ENCODE measurements at regions not wholly inside any gene's neighbourhood (a gene's known extent, or its start where the extent isn't known, plus 50 kb on each side); places are given as distances from the start of the nearest gene placed in this dataset.

GRCh38 chr1:181150842-181151241 is 62.3 kb downstream of the IER5 start:
- Mint-ChIP-seq H3K4me3 (no peak overlapping the region), H3K9me3 (peaks cover 14% of the 10 kb centered on the region), H3K27me3 (ENCODE audit: insufficient read depth) (peaks cover 10% of the 10 kb centered on the region), H3K4me1 (peaks cover 37% of the 10 kb centered on the region), H3K36me3 (ENCODE audit: low read depth) (no peaks in the 10 kb centered on the region), H3K27ac (no peak overlapping the region)
- Histone ChIP-seq H3K27ac (ENCODE audit: low read depth, low read length) (no peak overlapping the region), H3K27me3 (ENCODE audit: control insufficient read depth, insufficient read depth, low read length, poor library complexity, severe bottlenecking) (no peaks in the 10 kb centered on the region), H3K9ac (ENCODE audit: extremely low read depth, low read length, poor library complexity, severe bottlenecking) (no peak overlapping the region), H3K9me3 (ENCODE audit: control insufficient read depth, low read length) (peaks cover 12% of the 10 kb centered on the region), H3K4me1 (ENCODE audit: control insufficient read depth, insufficient read depth, low read length) (peaks cover 13% of the 10 kb centered on the region), H3K4me3 (ENCODE audit: low read length) (no peak overlapping the region), H3K36me3 (ENCODE audit: control insufficient read depth, insufficient read depth, low read length) (no peaks in the 10 kb centered on the region)
- no peak for DNase-seq
- no peak for TF ChIP-seq CTCF (conservative IDR thresholded peaks at IDR 0.05)

GRCh38 chr1:181151378-181152326 is 63.2 kb downstream of the IER5 start:
- H3K36me3 ChIP-seq (ENCODE audit: control insufficient read depth, insufficient read depth, low read length), result no peaks in the 10 kb centered on the region
- H3K9me3 Mint-ChIP-seq, result peaks cover 13% of the 10 kb centered on the region
- DNase-seq, result no peak
- WGBS, 2 experiments (ENCODE audit: insufficient coverage in 1 of 2, insufficient read length in 1 of 2), result 68 to 83% methylated on average over 8 to 11 of the region's 11 CpGs
- H3K4me3 ChIP-seq (ENCODE audit: low read length), result no peak overlapping the region
- H3K27ac Mint-ChIP-seq, result peak overlapping the region; percentile 42
- H3K27me3 Mint-ChIP-seq (ENCODE audit: insufficient read depth), result peaks cover 9% of the 10 kb centered on the region
- peaks cover 12% of the 10 kb centered on the region for H3K9me3 ChIP-seq (ENCODE audit: control insufficient read depth, low read length)
- H3K4me3 Mint-ChIP-seq, result no peak overlapping the region
- no peaks in the 10 kb centered on the region for H3K36me3 Mint-ChIP-seq (ENCODE audit: low read depth)
- H3K9ac ChIP-seq (ENCODE audit: extremely low read depth, low read length, poor library complexity, severe bottlenecking), result no peak overlapping the region
- no peaks in the 10 kb centered on the region for H3K27me3 ChIP-seq (ENCODE audit: control insufficient read depth, insufficient read depth, low read length, poor library complexity, severe bottlenecking)
- TF ChIP-seq CTCF (conservative IDR thresholded peaks at IDR 0.05), result no peak
- peaks cover 37% of the 10 kb centered on the region for H3K4me1 Mint-ChIP-seq
- H3K4me1 ChIP-seq (ENCODE audit: control insufficient read depth, insufficient read depth, low read length), result peaks cover 13% of the 10 kb centered on the region
- no peak overlapping the region for H3K27ac ChIP-seq (ENCODE audit: low read depth, low read length)

- H3K9me3 Mint-ChIP-seq, result peaks cover 16% of the 10 kb centered on the region
- H3K27ac ChIP-seq (ENCODE audit: low read depth, low read length), result no peak overlapping the region
- H3K27me3 Mint-ChIP-seq (ENCODE audit: insufficient read depth), result peaks cover 2% of the 10 kb centered on the region
- peak overlapping the region; percentile 90 for H3K27ac Mint-ChIP-seq
- peak; percentile 80 for TF ChIP-seq CTCF (conservative IDR thresholded peaks at IDR 0.05)
- 27 to 35% methylated on average over 7 to 16 of the region's 16 CpGs for WGBS, 2 experiments (ENCODE audit: insufficient coverage in 1 of 2, insufficient read length in 1 of 2)
- H3K9me3 ChIP-seq (ENCODE audit: control insufficient read depth, low read length), result peaks cover 21% of the 10 kb centered on the region
- no peaks in the 10 kb centered on the region for H3K36me3 Mint-ChIP-seq (ENCODE audit: low read depth)
- DNase-seq, result peak; percentile 89
- H3K4me3 ChIP-seq (ENCODE audit: low read length), result no peak overlapping the region
- H3K4me1 Mint-ChIP-seq, result peaks cover 37% of the 10 kb centered on the region
- no peaks in the 10 kb centered on the region for H3K36me3 ChIP-seq (ENCODE audit: control insufficient read depth, insufficient read depth, low read length)
- no peak overlapping the region for H3K9ac ChIP-seq (ENCODE audit: extremely low read depth, low read length, poor library complexity, severe bottlenecking)
- H3K27me3 ChIP-seq (ENCODE audit: control insufficient read depth, insufficient read depth, low read length, poor library complexity, severe bottlenecking), result no peaks in the 10 kb centered on the region
- H3K4me3 Mint-ChIP-seq, result peak overlapping the region; percentile 34
- H3K4me1 ChIP-seq (ENCODE audit: control insufficient read depth, insufficient read depth, low read length), result peaks cover 13% of the 10 kb centered on the region
Measured at GRCh38 chr1:181152892-181153633, 64.6 kb downstream of the IER5 start.

Data from endodermal cell (in vitro differentiated cells).